GM10248 (cell line): ENCODE measurements at regions not wholly inside any gene's neighbourhood (a gene's known extent, or its start where the extent isn't known, plus 50 kb on each side); places are given as distances from the start of the nearest gene placed in this dataset.
"Not testable (repeated sequence)": the region's sequence is repeated elsewhere in the genome, so short reads cannot be mapped to it uniquely, and the experiment has no call there.

Experiments
- CTCF ChIA-PET: fragments of 300-600 bp; sonication (Branson Sonifier 250); formaldehyde crosslinking; extraction: SDS; loops from one replicate; lab custom pipeline; 2021; ENCODE audit warnings: antibody characterized with exemption; lab: Yijun Ruan, JAX
- POLR2A ChIA-PET: fragments of 350-650 bp; sonication (Branson Sonifier 250); formaldehyde crosslinking; extraction: SDS; loops from one replicate; lab custom pipeline; 2020; ENCODE audit warnings: antibody characterized with exemption; lab: Yijun Ruan, JAX
- DNase-seq: peaks from one replicate; pipeline ENCODE4 v3.0.0; 2012; ENCODE audit errors: extremely low spot score
- TF ChIP-seq, protein P1 (sequence below): IDR thresholded peaks from 2 replicates; pipeline ENCODE4 v1.5.1; 2012; ENCODE audit warnings: mild to moderate bottlenecking, low read depth; ENCODE audit errors: extremely low read depth, missing control alignments, control extremely low read depth

GRCh38 chr7:81857385-81857784 is 87.5 kb upstream of the HGF start:
- TF ChIP-seq, protein P1, sequence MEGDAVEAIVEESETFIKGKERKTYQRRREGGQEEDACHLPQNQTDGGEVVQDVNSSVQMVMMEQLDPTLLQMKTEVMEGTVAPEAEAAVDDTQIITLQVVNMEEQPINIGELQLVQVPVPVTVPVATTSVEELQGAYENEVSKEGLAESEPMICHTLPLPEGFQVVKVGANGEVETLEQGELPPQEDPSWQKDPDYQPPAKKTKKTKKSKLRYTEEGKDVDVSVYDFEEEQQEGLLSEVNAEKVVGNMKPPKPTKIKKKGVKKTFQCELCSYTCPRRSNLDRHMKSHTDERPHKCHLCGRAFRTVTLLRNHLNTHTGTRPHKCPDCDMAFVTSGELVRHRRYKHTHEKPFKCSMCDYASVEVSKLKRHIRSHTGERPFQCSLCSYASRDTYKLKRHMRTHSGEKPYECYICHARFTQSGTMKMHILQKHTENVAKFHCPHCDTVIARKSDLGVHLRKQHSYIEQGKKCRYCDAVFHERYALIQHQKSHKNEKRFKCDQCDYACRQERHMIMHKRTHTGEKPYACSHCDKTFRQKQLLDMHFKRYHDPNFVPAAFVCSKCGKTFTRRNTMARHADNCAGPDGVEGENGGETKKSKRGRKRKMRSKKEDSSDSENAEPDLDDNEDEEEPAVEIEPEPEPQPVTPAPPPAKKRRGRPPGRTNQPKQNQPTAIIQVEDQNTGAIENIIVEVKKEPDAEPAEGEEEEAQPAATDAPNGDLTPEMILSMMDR: no peak
- ChIA-PET POLR2A (no interaction called here), CTCF (no interaction called here)
- DNase-seq: no peak

- TF ChIP-seq, protein P1: no peak
- POLR2A ChIA-PET: no interaction called here
- CTCF ChIA-PET: interaction anchor here (1.2 kb wide), 1 partner anchor 9 kb away, joined by 3 read pairs; no protein-coding TSS in a partner anchor
- DNase-seq: no peak
These were observed 84.7 kb upstream of the HGF start for GRCh38 chr7:81854518-81854917.

- ChIA-PET CTCF (interaction anchor here (1.3 kb wide), 1 partner anchor 15 kb away, joined by 3 read pairs; no protein-coding TSS in a partner anchor), POLR2A (no interaction called here)
- TF ChIP-seq, protein P1: no peak
- DNase-seq: no peak
These were observed 82.9 kb upstream of the HGF start for GRCh38 chr7:81852701-81853100.

DNA sequence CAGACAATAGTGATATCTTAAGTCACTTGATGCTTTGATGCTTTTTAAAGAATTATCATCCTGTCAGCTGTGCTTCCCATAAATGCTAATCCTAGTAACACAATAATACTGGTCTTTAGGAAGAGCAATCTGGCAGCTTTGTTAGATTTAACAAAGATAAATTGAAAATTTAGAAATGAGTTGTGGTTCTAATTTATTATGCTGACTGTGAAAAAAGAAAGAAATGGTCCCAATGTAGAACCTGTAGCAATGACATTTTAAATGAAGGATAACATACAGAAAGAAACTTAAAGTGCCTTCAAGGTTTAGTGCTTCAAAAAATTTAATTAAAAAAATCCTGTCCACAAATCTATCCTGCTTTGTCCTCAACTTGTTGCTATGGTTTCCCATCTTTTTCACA is 81.6 kb upstream of the HGF start:
- ChIA-PET POLR2A (no interaction called here), CTCF (interaction anchor here (1.3 kb wide), 1 partner anchor 13 kb away, joined by 3 read pairs; no protein-coding TSS in a partner anchor)
- no peak for DNase-seq
- TF ChIP-seq, protein P1: no peak

- DNase-seq: no peak
- TF ChIP-seq, protein P1: no peak
- ChIA-PET POLR2A (no interaction called here), CTCF (interaction anchor here (1.4 kb wide), 1 partner anchor 17 kb away, joined by 3 read pairs; no protein-coding TSS in a partner anchor)
These were observed 76.6 kb upstream of the HGF start for GRCh38 chr7:81846398-81846797.

DNA sequence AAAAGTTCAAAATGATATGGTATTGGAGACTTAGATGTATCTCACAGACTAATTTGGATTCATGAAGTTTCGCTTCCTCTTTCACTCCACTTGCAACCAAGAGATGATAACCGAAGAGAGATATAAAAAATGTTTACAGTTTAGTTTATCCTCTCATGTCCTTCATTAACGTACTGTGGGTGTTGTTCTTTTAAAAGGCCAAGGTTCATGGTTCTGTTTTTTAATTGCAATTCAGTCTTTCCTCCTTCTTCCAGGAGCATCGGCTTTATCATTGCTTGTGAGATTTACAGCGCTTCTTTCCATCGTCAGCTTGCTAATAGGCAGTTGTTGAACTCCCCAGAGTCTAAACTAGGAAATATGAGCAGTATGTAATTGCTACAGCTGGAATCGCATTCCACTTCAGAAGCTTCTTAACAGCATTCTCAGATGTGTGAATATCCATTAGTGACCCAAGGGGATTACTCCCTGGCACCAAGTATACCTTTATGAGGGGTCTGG is 75.9 kb upstream of the HGF start:
- TF ChIP-seq, protein P1: no peak
- ChIA-PET POLR2A (no interaction called here), CTCF (interaction anchor here (0.9 to 1.4 kb wide), 2 partner anchors 17 to 346 kb away, joined by 3 to 4 read pairs; no protein-coding TSS in a partner anchor)
- no peak for DNase-seq

DNA sequence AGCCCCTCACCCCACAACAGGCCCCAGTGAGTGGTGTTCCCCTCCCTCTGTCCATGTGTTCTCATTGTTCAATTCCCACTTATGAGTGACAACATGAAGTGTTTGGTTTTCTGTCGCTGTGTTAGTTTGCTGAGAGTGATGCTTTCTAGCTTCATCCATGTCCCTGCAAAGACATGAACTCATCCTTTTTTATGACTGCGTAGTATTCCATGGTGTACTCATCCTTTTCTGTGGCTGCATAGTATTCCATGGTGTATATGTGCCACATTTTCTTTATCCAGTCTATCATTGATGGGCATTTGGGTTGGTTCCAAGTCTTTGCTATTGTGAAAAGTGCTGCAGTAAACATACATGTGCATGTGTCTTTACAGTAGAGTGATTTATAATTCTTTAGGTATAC is 73.8 kb upstream of the HGF start:
- POLR2A ChIA-PET, DNase-seq: not testable (repeated sequence)
- CTCF ChIA-PET: interaction anchor here (1.2 kb wide), 2 partner anchors 10 to 14 kb away, joined by 4 to 5 read pairs; no protein-coding TSS in a partner anchor
